Cardiac muscle cell (in vitro differentiated cells and primary cell): ENCODE measurements at regions not wholly inside any gene's neighbourhood (a gene's known extent, or its start where the extent isn't known, plus 50 kb on each side); places are given as distances from the start of the nearest gene placed in this dataset.
A peak's percentile ranks its signal among the peaks of the same experiment; 100 is the strongest.

Source experiments
- DNase-seq, 2 donors: peaks; one replicate each; pipeline versions ENCODE4 v3.0.0 to v3.0.0-alpha.2; 2010 to 2017; ENCODE audit warnings: low read depth in 1 of 2, low spot score in 1 of 2
- H3K27ac ChIP-seq: fragments of 200-600 bp; sonication (generic); 2 replicates; pipeline ENCODE4 v1.5.1; 2016
- H3K27me3 ChIP-seq: fragments of 200-600 bp; sonication (generic); 2 replicates; pipeline ENCODE4 v1.6.0; 2016; ENCODE audit warnings: control low read depth
- H3K36me3 ChIP-seq: fragments of 200-600 bp; sonication (generic); 2 replicates; pipeline ENCODE4 v1.5.1; 2016; ENCODE audit warnings: control low read depth
- H3K4me1 ChIP-seq: fragments of 200-600 bp; sonication (generic); 2 replicates; pipeline ENCODE4 v1.8.1; 2017; ENCODE audit warnings: low read depth, mild to moderate bottlenecking, mixed run types
- H3K4me3 ChIP-seq: fragments of 200-600 bp; sonication (generic); 2 replicates; pipeline ENCODE4 v1.5.1; 2016; ENCODE audit warnings: mild to moderate bottlenecking
- H3K9me3 ChIP-seq: fragments of 200-600 bp; sonication (generic); 2 replicates; pipeline ENCODE4 v1.5.1; 2017; ENCODE audit warnings: low read depth, mild to moderate bottlenecking, control low read depth
- TF ChIP-seq, protein P1 (sequence below): IDR thresholded peaks from 2 replicates; pipeline ENCODE4 v1.5.1; 2012; ENCODE audit warnings: low read depth, mild to moderate bottlenecking, low read length

DNA sequence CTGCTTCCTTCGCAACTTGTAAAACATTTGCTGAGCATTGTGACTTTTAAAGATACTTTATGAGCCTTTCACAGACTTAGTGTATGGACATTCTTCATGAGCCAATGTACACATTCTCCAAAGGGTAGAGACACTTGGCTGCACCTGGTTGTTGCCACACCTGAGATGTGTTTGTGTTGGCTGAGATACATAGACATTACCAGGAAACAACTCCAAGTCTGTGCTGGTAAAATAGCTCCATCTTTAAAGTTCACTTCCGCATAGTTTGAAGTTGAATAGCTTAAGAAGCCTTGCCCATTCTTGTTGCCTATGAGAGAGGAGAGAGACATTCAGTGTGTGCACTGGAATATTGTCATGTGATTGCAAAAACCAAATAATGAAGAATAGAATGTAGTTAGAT lies 538.3 kb upstream of the AMELY start:
- Histone ChIP-seq H3K4me3 (no peak overlapping the region), H3K36me3 (no peaks in the 10 kb centered on the region), H3K27me3 (no peaks in the 10 kb centered on the region), H3K4me1 (no peaks in the 10 kb centered on the region), H3K9me3 (no peaks in the 10 kb centered on the region), H3K27ac (no peak overlapping the region)
- DNase-seq, result no peak
- TF ChIP-seq, protein P1, sequence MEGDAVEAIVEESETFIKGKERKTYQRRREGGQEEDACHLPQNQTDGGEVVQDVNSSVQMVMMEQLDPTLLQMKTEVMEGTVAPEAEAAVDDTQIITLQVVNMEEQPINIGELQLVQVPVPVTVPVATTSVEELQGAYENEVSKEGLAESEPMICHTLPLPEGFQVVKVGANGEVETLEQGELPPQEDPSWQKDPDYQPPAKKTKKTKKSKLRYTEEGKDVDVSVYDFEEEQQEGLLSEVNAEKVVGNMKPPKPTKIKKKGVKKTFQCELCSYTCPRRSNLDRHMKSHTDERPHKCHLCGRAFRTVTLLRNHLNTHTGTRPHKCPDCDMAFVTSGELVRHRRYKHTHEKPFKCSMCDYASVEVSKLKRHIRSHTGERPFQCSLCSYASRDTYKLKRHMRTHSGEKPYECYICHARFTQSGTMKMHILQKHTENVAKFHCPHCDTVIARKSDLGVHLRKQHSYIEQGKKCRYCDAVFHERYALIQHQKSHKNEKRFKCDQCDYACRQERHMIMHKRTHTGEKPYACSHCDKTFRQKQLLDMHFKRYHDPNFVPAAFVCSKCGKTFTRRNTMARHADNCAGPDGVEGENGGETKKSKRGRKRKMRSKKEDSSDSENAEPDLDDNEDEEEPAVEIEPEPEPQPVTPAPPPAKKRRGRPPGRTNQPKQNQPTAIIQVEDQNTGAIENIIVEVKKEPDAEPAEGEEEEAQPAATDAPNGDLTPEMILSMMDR, result no peak

DNA sequence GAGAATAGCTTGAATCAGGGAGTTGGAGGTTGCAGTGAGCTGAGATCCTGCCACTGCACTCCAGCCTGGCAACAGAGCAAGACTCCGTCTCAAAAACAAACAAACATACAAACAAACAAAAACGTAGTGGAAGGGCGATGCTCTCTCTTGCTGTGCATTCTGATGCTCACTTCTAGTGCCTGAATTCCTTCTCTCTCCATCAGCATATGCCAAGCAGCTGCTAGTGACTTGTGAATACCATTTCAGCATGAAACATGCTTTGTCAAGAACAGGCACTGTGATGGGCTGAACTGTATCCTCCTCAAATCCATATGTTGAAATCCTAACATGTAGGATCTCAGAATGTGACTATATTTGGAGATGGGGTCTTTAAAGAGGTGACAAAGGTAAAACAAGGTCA lies 537.1 kb upstream of the AMELY start:
- H3K4me1 ChIP-seq, result no peaks in the 10 kb centered on the region
- no peak for DNase-seq
- TF ChIP-seq, protein P1, result no peak
- H3K4me3 ChIP-seq, result no peak overlapping the region
- no peak overlapping the region for H3K27ac ChIP-seq
- H3K36me3 ChIP-seq, result no peaks in the 10 kb centered on the region
- no peaks in the 10 kb centered on the region for H3K9me3 ChIP-seq
- H3K27me3 ChIP-seq, result no peaks in the 10 kb centered on the region

DNA sequence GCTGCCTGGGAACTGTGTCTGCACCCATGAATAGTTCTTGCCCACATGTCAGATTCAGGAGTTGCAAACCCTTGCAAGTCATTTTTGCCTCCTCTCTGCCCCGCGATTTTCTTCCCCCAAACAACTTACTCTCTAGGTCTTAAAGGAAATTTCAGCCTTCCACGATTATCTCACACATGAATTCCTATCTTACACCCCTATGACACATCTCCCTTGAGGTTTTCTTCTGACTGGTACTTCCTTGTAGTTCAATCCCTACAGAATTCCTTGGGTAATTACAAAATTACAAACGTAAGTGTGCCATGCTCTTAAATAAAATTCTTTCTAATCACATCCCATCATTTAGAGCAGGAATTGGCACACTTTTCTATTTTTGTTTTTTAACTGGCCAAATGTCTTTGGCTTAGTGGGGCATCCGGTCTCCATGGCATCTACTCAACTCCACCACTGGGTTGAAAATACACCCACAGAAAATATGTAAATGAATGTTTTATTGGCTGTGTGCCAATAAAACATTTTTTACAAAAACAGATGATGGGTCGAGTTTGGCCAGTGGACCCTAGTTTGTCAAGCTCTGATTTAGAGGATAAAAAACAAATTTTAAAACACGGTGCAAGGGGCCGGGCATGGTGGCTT lies 536.4 kb upstream of the AMELY start:
- no peak overlapping the region for H3K27ac ChIP-seq
- H3K36me3 ChIP-seq, result no peaks in the 10 kb centered on the region
- no peak overlapping the region for H3K4me3 ChIP-seq
- TF ChIP-seq, protein P1, result no peak
- DNase-seq, result peak in 1 of 2 donors; percentile 76
- no peaks in the 10 kb centered on the region for H3K9me3 ChIP-seq
- H3K4me1 ChIP-seq, result no peaks in the 10 kb centered on the region
- no peaks in the 10 kb centered on the region for H3K27me3 ChIP-seq

DNA sequence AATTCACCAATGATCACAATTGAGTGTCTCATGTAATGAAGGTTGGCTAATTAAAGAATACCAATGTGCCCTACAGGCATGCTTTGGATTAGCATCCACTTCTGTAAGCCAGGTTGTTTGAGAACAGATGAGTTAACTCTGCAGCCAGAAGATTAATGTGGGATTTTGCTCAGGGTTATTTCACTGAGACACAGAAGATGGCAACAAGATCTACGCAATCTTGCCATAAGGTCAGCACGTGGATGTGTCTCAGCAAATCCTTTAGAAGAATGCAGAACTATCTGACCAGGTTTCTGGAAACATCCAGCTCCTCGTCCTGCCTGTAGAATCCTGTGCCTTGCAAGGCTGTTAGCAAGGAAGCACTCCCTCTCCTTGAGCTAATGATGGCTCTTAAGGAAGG lies 532.6 kb upstream of the AMELY start:
- TF ChIP-seq, protein P1, result no peak
- no peak for DNase-seq
- Histone ChIP-seq H3K27me3 (no peaks in the 10 kb centered on the region), H3K36me3 (no peaks in the 10 kb centered on the region), H3K27ac (no peak overlapping the region), H3K9me3 (no peaks in the 10 kb centered on the region), H3K4me1 (no peaks in the 10 kb centered on the region), H3K4me3 (no peak overlapping the region)

DNA sequence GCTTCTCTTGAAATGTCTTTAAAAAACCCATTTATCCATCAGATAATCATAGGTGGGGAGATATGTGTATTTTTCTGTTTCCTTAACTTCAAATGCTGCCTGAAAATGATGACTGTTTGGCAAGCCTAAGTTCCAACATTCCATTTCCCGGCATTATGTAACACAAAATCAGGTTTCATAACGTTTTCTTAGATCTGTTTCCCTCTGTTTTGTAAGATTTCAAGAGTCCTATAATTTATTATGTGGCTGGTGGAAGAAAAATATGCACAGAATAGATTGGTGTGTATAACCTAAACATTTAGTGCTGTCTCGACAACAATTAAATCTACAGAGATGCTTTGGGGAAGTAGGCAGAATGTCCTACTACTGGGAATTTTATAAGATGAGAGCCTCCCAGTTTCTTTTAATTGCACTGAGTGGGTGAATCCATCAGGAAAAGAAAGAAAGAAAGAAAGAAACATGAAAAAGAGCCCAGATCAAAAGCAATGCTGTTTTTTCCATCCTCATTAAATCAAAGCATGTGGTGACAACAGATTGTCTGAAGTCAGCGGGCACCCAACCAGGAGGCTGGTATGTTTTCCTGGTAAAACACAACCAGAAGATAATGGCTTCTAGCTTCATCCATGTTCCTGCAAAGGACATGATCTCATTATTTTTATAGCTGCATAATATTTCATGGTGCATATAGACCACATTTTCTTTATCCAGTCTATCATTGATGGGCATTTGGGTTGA lies 529.4 kb upstream of the AMELY start:
- peak in 1 of 2 donors; percentile 37 for DNase-seq
- no peaks in the 10 kb centered on the region for H3K9me3 ChIP-seq
- H3K36me3 ChIP-seq, result no peaks in the 10 kb centered on the region
- H3K27ac ChIP-seq, result no peak overlapping the region
- no peak overlapping the region for H3K4me3 ChIP-seq
- no peaks in the 10 kb centered on the region for H3K27me3 ChIP-seq
- no peaks in the 10 kb centered on the region for H3K4me1 ChIP-seq
- TF ChIP-seq, protein P1, result no peak
